ENCODE measurements at regions not wholly inside any gene's neighbourhood (a gene's known extent, or its start where the extent isn't known, plus 50 kb on each side); places are given as distances from the start of the nearest gene placed in this dataset.

DNA sequence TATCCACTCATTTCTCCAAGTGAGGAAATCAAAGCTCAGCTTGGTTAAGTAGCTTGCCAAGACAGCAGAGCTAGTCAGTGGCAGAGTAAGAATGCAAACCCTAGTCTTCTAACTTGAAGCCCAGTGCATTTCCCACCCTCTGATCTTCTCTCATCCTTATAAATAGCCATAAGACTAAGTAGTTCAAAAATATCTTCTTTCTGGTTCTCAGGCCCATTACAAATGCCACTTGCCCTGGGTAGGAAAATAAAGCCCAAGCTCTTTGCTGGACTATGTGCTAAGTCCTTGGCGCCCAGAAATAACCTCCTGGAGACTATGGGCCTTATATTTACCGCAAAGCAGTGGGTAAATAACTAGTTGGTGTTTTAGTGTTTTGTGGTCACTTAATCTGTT, 505.8 kb downstream of the PLPP3 start:
- TF ChIP-seq ZNF274 (IDR thresholded peaks at IDR 0.05; ENCODE audit: low read depth, low read length) = no peak
- H3K4me3 ChIP-seq (ENCODE audit: low read length) = no peak overlapping the region

DNA sequence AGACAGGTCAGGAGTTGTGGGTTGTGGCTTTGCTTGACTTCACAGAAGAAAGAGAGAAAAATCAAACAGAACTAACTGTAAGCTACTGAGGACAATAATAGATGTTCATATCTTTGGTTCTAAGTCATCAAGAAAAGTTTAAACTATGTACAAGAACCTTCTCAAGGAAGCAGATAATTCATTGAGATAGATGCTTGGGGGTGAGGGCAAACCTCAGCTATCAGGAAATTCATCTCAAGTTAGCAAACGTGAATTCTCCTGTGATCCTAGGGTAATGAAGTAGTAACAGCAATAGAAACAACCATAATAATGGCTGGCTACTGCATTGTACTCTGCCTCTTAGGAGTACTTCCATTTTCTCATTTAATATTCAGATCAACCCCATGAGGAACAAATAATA, 506.2 kb downstream of the PLPP3 start:
- no peak for TF ChIP-seq ZNF274 (IDR thresholded peaks at IDR 0.05; ENCODE audit: low read depth, low read length)
- no peak overlapping the region for H3K4me3 ChIP-seq (ENCODE audit: low read length)

- TF ChIP-seq ZNF274 (IDR thresholded peaks at IDR 0.05; ENCODE audit: low read depth, low read length) = no peak
- H3K4me3 ChIP-seq (ENCODE audit: low read length) = no peak overlapping the region
Observed at GRCh38 chr1:56072310-56072709, 507.1 kb downstream of the PLPP3 start.

- no peak for TF ChIP-seq ZNF274 (IDR thresholded peaks at IDR 0.05; ENCODE audit: low read depth, low read length)
- H3K4me3 ChIP-seq (ENCODE audit: low read length) = no peak overlapping the region
Observed at GRCh38 chr1:56071351-56071750, 508.0 kb downstream of the PLPP3 start.

- no peak overlapping the region for H3K4me3 ChIP-seq (ENCODE audit: low read length)
- no peak for TF ChIP-seq ZNF274 (IDR thresholded peaks at IDR 0.05; ENCODE audit: low read depth, low read length)
Observed at GRCh38 chr1:56070601-56071000, 508.8 kb downstream of the PLPP3 start.

GRCh38 chr1:56069824-56070223, 509.5 kb downstream of the PLPP3 start:
- H3K4me3 ChIP-seq (ENCODE audit: low read length) = no peak overlapping the region
- TF ChIP-seq ZNF274 (IDR thresholded peaks at IDR 0.05; ENCODE audit: low read depth, low read length) = no peak

- no peak for TF ChIP-seq ZNF274 (IDR thresholded peaks at IDR 0.05; ENCODE audit: low read depth, low read length)
- no peak overlapping the region for H3K4me3 ChIP-seq (ENCODE audit: low read length)
Observed at GRCh38 chr1:56068908-56069307, 510.5 kb downstream of the PLPP3 start.

DNA sequence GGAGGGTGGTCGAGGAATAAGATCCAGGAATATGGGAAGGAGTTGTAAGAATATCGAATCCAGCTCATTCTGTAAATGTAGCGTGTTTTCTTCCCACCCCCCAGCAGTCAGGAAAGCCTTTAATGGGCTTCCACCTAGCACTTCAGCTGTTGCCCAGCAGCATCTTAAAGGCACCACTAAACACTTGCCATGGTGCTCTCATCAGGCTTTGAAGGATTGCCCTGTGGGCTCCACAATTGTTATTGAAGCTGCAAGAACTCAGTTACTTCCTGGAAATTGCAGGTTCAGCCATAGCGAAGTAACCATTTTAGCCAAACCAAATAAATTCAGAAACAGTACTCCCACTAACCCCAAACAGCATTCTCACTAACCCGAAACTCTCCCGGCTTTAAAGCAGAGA, 511.2 kb downstream of the PLPP3 start:
- TF ChIP-seq ZNF274 (IDR thresholded peaks at IDR 0.05; ENCODE audit: low read depth, low read length) = no peak
- H3K4me3 ChIP-seq (ENCODE audit: low read length) = no peak overlapping the region

DNA sequence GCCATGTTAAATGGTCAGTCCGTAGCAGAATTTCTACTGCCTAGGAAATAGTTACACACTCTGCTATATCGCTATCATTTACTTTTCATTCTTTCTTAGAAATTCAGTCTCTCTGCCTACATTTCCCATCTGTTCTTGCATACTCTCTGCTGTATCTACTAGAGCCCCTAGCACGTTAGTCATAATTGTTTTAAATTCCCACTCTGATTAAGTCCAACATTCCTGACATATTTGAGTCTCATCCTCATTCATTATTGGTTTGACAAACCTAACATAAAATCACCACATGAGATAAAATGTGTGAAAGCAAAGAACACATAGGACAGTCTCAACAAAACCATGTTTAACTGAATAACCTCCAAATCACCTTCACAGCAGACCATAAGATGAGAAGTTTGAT, 513.6 kb downstream of the PLPP3 start:
- no peak for TF ChIP-seq ZNF274 (IDR thresholded peaks at IDR 0.05; ENCODE audit: low read depth, low read length)
- H3K4me3 ChIP-seq (ENCODE audit: low read length) = no peak overlapping the region

DNA sequence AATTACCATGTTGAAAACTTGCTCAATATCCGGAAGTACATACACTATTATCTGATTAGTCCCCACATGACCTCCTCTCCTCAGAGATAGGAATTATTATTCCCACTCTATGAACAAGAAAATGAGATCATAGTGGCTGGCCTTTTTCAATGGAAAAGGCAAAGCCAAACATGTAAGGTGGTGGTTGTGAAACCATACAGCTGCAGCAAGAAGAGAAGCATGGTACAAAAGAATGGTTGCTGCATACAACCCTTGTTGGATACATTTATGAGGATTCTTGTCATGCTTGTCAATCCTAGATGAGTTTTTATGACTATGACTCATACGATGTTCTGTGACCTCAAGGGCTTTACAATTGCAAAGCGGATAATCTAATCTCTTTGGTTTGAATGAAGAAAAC, 514.7 kb downstream of the PLPP3 start:
- H3K4me3 ChIP-seq (ENCODE audit: low read length) = no peak overlapping the region
- no peak for TF ChIP-seq ZNF274 (IDR thresholded peaks at IDR 0.05; ENCODE audit: low read depth, low read length)

DNA sequence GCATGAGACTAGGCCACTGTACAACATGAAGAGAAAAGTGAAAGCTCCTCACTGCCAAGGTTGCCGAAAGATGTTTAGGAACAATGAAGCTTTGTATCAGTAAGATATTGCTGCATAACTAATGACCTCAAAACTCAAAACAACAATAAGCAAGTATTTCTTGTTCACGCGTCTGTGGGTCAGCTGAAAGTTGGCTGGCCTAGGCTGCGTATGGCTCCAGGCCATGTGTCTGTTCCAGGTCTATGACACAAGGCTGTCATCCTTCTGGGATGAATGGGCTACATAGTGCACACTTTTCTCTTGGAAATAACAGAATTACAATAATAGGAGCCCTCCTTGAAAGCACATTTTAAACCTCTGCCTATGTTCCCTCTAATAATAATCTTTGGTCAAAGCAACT, 515.9 kb downstream of the PLPP3 start:
- no peak overlapping the region for H3K4me3 ChIP-seq (ENCODE audit: low read length)
- no peak for TF ChIP-seq ZNF274 (IDR thresholded peaks at IDR 0.05; ENCODE audit: low read depth, low read length)

- H3K4me3 ChIP-seq (ENCODE audit: low read length) = no peak overlapping the region
Observed at GRCh38 chr1:56062625-56063024, 516.7 kb downstream of the PLPP3 start.

DNA sequence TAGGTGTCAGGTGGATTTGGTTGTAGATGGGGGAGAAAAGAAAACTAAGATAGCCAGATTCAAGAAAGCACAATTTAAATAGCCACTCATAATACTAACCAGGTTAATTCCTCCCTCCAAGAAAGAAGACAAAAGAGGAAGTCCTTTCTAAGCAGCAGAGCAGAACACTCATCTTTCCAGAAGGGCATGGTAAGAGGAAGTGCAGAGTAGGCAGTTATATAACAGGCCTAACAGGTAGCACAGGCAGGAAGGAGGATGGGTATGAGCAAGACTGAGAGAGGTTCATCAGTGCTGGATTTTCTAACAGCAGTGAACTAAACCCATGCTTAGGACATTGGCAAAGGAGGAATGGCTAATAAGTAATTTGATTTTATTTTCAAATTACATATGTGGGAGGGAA, 517.5 kb downstream of the PLPP3 start:
- no peak overlapping the region for H3K4me3 ChIP-seq (ENCODE audit: low read length)
- TF ChIP-seq ZNF274 (IDR thresholded peaks at IDR 0.05; ENCODE audit: low read depth, low read length) = no peak

More at GRCh38 chr1:56062625-56063024, 516.7 kb downstream of the PLPP3 start:
- TF ChIP-seq ZNF274 (IDR thresholded peaks at IDR 0.05; ENCODE audit: low read depth, low read length) = no peak

DNA sequence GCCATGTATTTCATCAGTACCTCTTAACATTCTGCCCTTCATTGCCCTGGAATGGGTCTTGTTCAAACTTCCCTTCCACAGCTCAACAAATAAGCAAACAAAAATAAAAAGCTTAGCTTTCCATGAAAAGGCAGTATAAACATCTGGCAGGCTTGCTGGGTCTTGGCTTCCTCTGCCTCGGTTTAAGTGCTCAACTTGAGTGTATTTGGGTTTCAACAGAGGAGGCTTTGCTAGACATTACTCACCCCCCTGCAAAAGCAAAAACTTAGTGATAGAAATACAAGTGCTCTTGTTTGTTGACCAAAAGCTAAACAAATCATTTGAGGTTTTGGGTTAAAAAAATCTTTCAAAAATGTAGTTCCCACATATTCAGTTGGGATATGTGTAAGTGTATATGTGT, 518.5 kb downstream of the PLPP3 start:
- H3K4me3 ChIP-seq (ENCODE audit: low read length) = no peak overlapping the region
- TF ChIP-seq ZNF274 (IDR thresholded peaks at IDR 0.05; ENCODE audit: low read depth, low read length) = no peak

DNA sequence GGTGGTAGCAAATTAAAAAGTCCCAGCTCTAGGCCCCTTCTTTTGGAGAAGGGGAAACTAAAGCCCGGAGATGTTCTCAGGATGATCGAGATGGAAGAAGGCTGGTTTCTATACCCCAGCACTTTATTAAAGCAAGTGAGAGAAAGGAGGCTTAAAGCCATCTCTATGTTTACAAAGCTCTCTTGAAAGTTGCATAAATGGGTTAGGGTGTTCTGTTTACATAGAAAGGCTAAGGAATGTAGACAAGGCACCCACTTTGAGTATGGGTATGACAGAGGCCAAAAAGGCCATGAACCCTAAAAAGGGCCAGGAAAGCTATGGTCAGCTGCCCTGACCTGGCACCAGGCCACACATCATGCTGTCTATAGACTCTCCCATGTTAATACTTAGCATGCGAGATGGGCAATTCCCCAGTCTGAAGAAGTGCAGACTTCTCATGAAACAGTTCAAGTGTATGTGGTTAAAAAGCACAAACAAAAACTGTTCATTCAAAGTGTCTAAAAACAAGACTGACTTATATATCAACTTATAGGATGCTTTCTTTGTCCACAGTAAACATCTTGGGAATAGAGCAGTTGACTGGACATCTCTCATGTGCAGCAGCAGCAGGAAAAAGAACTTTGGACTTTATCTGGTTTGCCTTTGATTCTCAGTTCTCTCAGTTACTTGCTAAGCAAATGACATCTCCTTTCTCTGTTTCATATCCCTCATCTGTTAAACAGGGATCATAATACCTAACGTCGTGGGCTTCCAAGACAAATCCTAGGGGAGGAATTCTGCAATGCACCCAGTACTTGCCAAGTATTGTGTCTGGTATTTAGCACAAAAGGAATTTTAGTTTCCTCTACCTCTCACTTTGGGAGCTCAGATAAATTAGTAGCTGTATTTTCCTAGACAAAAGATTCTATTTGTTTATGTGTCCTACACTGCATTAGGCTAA, 521.6 kb downstream of the PLPP3 start:
- TF ChIP-seq ZNF274 (IDR thresholded peaks at IDR 0.05; ENCODE audit: low read depth, low read length) = no peak
- no peak overlapping the region for H3K4me3 ChIP-seq (ENCODE audit: low read length)

Data from GM08714 (cell line).